Skeletal muscle tissue (tissue), 3 donors: ENCODE measurements at regions not wholly inside any gene's neighbourhood (a gene's known extent, or its start where the extent isn't known, plus 50 kb on each side); places are given as distances from the start of the nearest gene placed in this dataset.

ENCODE experiments used
- H3K27ac ChIP-seq: one replicate; pipeline ENCODE4 v1.7.0; 2013; ENCODE audit warnings: mild to moderate bottlenecking, low read depth, low read length, inconsistent platforms
- H3K27me3 ChIP-seq, 3 donors: one replicate each; pipeline ENCODE4 v1.7.0; 2013; ENCODE audit warnings: low read length in 3 of 3; ENCODE audit not compliant: control insufficient read depth in 3 of 3, insufficient read depth in 3 of 3
- H3K36me3 ChIP-seq, 3 donors: one replicate each; pipeline ENCODE4 v1.7.0; 2013; ENCODE audit warnings: low read length in 3 of 3; ENCODE audit not compliant: control insufficient read depth in 3 of 3, insufficient read depth in 3 of 3
- H3K4me1 ChIP-seq, 3 donors: one replicate each; pipeline ENCODE4 v1.7.0; 2013; ENCODE audit warnings: low read length in 3 of 3, mild to moderate bottlenecking in 3 of 3; ENCODE audit not compliant: control insufficient read depth in 3 of 3, insufficient read depth in 3 of 3
- H3K4me3 ChIP-seq, 3 donors: one replicate each; pipeline ENCODE4 v1.7.0; 2013; ENCODE audit warnings: low read length in 3 of 3
- H3K9ac ChIP-seq, 3 donors: one replicate each; pipeline ENCODE4 v1.7.0; 2013; ENCODE audit warnings: low read length in 3 of 3, mild to moderate bottlenecking in 3 of 3, moderate library complexity in 2 of 3, low read depth in 1 of 3
- H3K9me3 ChIP-seq, 3 donors: one replicate each; pipeline ENCODE4 v1.7.0; 2013; ENCODE audit warnings: low read length in 3 of 3; ENCODE audit not compliant: control insufficient read depth in 3 of 3
- donor health status: Osteomylitis.

GRCh38 chr12:24574538-24574937 lies 374.4 kb downstream of the BCAT1 start:
- no peak overlapping the region for H3K27ac ChIP-seq
- no peaks in the 10 kb centered on the region for H3K36me3 ChIP-seq
- H3K4me3 ChIP-seq: no peak overlapping the region
- no peaks in the 10 kb centered on the region for H3K9me3 ChIP-seq
- no peaks in the 10 kb centered on the region for H3K27me3 ChIP-seq
- H3K9ac ChIP-seq: no peak overlapping the region
- no peaks in the 10 kb centered on the region for H3K4me1 ChIP-seq

- H3K4me3 ChIP-seq: no peak overlapping the region
- H3K9me3 ChIP-seq: no peaks in the 10 kb centered on the region
- no peak overlapping the region for H3K27ac ChIP-seq
- no peaks in the 10 kb centered on the region for H3K36me3 ChIP-seq
- H3K4me1 ChIP-seq: no peaks in the 10 kb centered on the region
- H3K27me3 ChIP-seq: no peaks in the 10 kb centered on the region
- H3K9ac ChIP-seq: no peak overlapping the region
Measured at GRCh38 chr12:24573621-24574020, 375.3 kb downstream of the BCAT1 start.

- Histone ChIP-seq H3K27ac (no peak overlapping the region), H3K4me3 (no peak overlapping the region), H3K9ac (no peak overlapping the region), H3K4me1 (peaks cover 4 to 12% (median 10%) of the 10 kb centered on the region in 3 donors), H3K9me3 (no peaks in the 10 kb centered on the region), H3K27me3 (peaks cover 2 to 11% (median 6%) of the 10 kb centered on the region in 3 donors), H3K36me3 (no peaks in the 10 kb centered on the region)
Measured at GRCh38 chr12:24565300-24565699, 383.6 kb downstream of the BCAT1 start.

DNA sequence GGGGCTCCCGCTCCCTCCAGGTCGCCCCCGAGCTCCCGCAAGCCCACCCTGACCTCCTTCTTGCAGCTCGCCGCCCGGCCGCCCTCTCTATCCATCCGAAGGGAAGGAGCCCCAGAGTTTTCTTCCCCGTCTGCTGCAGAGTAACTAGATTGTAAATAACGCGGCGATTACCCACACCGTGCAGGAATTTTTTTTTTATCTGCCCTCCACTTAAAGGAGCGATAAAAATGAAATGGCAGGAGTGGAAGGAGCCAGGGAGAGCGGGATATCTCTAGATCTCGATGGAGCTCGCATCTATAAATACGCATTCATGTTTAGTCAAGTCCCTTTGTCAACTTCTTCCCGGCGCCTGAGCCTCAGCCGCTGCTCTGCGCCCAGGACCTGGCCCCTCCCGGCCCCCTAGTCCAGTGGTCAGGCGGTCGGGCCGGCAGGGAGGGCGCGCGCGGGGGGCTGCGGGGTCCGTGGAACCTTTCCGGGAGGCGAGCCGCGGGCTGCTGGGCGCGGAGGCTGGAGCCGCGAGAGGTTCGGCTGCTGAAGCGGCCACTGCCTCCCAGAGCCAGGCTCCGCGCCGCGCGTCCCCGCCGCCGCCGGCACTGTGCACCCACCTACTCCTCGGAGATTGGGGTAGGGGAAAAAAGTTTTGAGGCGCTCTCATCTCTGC lies 386.0 kb downstream of the BCAT1 start:
- H3K27me3 ChIP-seq: peaks cover 2 to 11% (median 6%) of the 10 kb centered on the region in 3 donors
- peak overlapping the region in 2 of 3 donors; percentile 18 to 45 for H3K9ac ChIP-seq
- H3K36me3 ChIP-seq: no peaks in the 10 kb centered on the region
- H3K27ac ChIP-seq: no peak overlapping the region
- H3K4me3 ChIP-seq: peak overlapping the region; percentile 54 to 79 (median 75)
- H3K4me1 ChIP-seq: peaks cover 4 to 12% (median 10%) of the 10 kb centered on the region in 3 donors
- H3K9me3 ChIP-seq: no peaks in the 10 kb centered on the region

DNA sequence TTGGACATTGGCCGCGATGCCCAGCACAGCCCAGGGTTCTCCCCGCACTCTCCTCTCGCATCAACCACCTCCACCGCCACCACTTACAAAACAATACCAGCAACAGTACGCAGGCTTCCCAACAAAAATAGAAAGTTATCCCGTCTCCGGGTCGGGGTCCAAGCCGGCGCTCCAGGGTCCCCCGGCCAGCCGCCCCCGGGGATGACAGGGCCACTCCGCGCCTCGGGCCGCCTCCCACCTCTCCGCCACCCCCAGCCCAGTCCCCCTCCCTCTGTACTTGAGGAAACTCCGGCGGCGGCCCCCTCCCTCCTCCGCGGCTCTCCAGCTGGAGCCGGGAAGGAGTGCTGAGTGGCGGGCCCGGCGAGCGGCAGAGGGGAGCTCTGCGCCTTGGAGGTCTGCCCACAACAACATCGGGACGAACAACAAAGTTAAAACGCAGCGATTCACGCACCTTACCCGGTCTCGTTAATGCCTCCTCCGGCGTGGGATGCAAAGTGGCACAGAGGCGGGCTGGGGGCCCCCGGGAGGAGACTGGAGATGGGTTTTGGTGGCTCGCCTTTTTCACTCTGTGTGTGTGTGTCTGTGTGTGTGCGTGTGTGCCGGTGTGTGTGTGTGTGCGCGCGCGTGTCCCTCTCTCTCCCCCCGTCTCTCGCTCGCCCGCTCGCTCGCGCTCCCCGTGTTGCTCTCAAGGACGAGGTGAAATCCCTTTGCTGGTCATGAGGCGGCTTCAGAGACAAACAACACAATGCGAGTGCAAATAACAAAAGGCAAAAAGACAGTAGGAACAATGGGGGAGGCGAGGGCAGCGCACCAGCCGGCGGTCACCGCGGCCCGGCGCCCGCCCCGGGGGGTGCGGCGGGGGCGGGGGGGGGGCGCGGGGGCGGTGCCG lies 386.8 kb downstream of the BCAT1 start:
- H3K9me3 ChIP-seq: no peaks in the 10 kb centered on the region
- H3K27ac ChIP-seq: peak overlapping the region; percentile 68
- H3K4me1 ChIP-seq: peaks cover 4 to 12% (median 10%) of the 10 kb centered on the region in 3 donors
- H3K4me3 ChIP-seq: peak overlapping the region; percentile 75 to 81 (median 76)
- peak overlapping the region in 2 of 3 donors; percentile 20 to 25 for H3K9ac ChIP-seq
- peaks cover 2 to 11% (median 6%) of the 10 kb centered on the region in 3 donors for H3K27me3 ChIP-seq
- H3K36me3 ChIP-seq: no peaks in the 10 kb centered on the region

DNA sequence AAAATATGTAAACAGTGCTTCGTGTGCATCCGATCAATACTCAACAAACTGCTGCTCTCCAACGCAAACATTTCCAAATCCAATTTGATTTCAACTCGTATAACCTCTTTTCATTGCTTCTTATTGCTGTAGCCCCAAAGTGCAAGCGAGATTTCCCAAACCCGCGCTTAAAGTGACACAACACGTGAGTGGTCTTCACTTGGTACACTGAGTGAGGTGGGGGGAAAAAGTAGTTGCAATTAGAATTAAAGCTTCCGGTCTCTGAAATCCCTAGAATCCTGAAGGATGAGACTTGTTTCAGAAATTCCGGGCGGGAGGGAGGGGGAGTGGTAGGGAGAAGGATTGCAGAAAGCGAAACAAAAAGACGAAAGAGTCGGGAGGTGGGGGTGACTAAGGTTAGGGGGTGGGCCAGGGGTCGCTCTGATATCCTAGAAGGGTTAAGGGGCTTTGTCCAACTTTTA lies 387.5 kb downstream of the BCAT1 start:
- Histone ChIP-seq H3K9ac (peak overlapping the region in 2 of 3 donors; percentile 25 to 30), H3K36me3 (no peaks in the 10 kb centered on the region), H3K4me1 (peaks cover 4 to 12% (median 10%) of the 10 kb centered on the region in 3 donors), H3K9me3 (no peaks in the 10 kb centered on the region), H3K27ac (peak overlapping the region; percentile 68), H3K4me3 (peak overlapping the region; percentile 75 to 81 (median 76)), H3K27me3 (peaks cover 2 to 11% (median 6%) of the 10 kb centered on the region in 3 donors)

GRCh38 chr12:24560831-24561271 lies 388.1 kb downstream of the BCAT1 start:
- Histone ChIP-seq H3K4me3 (peak overlapping the region; percentile 75 to 81 (median 76)), H3K36me3 (no peaks in the 10 kb centered on the region), H3K27ac (peak overlapping the region; percentile 44), H3K9ac (peak overlapping the region; percentile 16 to 38 (median 25)), H3K9me3 (no peaks in the 10 kb centered on the region), H3K4me1 (peaks cover 4 to 12% (median 10%) of the 10 kb centered on the region in 3 donors), H3K27me3 (peaks cover 2 to 11% (median 6%) of the 10 kb centered on the region in 3 donors)

DNA sequence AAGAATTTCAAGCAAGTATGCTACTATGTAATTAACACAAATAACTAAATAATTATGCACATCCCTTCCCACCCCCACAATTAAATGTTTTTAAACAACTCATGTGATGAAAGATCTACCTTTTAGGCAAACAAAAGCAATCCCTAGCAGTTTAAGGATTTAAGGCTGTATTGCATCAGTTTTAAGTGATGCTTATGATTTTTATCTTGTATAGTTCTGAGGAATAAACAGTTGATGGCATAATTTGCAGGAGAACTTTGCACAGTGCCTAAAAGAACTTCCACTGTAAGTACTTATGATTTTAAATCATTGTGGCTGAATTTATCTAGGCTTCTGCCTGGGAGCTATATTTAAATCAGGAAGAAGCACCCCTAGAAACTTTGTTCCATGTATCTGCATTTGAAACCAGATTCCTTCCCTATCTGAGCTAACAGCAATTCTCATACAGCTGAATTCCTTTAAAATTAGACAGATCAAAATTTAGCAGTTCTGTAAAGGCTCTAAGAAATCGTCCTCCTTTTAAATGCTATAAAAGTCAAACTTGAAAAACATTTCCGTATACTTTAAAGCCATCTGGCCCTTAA lies 388.6 kb downstream of the BCAT1 start:
- Histone ChIP-seq H3K4me3 (no peak overlapping the region), H3K36me3 (no peaks in the 10 kb centered on the region), H3K9ac (no peak overlapping the region), H3K9me3 (no peaks in the 10 kb centered on the region), H3K4me1 (peaks cover 4 to 12% (median 10%) of the 10 kb centered on the region in 3 donors), H3K27ac (peak overlapping the region; percentile 44), H3K27me3 (peaks cover 2 to 11% (median 6%) of the 10 kb centered on the region in 3 donors)

DNA sequence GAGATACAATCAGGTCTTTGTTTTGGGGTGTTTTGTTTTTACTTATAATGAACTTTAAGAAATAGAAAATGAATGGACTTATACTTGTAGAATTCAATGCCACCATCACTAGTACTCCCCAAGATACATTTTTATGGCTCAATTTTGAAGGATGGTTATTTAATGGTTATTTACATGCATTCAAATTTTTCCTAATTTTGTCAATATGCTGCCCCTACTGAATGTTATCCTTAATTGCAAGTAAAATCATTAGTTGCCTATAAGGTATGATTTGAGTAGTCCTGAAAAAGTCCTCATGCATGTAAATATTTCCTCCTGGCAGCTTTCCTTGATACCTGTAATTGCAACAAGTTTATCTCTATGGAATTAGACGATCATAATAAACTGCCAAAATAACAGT lies 391.2 kb downstream of the BCAT1 start:
- H3K36me3 ChIP-seq: no peaks in the 10 kb centered on the region
- H3K27me3 ChIP-seq: peaks cover 0 to 9% (median 6%) of the 10 kb centered on the region in 3 donors
- no peaks in the 10 kb centered on the region for H3K9me3 ChIP-seq
- peaks cover 0 to 10% (median 7%) of the 10 kb centered on the region in 3 donors for H3K4me1 ChIP-seq
- no peak overlapping the region for H3K27ac ChIP-seq
- no peak overlapping the region for H3K9ac ChIP-seq
- H3K4me3 ChIP-seq: no peak overlapping the region
